Keratinocyte (primary cell): ENCODE measurements at regions not wholly inside any gene's neighbourhood (a gene's known extent, or its start where the extent isn't known, plus 50 kb on each side); places are given as distances from the start of the nearest gene placed in this dataset.

Experiments
- DNase-seq: peaks from one replicate; pipeline ENCODE4 v3.0.0-alpha.2; 2011; ENCODE audit warnings: low read depth, missing footprints, low spot score
- FAIRE-seq: peaks from 2 replicates; lab custom pipeline; 2011; peaks lifted over from hg19 to GRCh38; lab: Jason Lieb, UNC
- H2AFZ ChIP-seq: 2 replicates; pipeline ENCODE4 v1.6.0; 2012; ENCODE audit warnings: low read length, control low read depth, inconsistent platforms; ENCODE audit not compliant: control insufficient read depth
- H3K27ac ChIP-seq: 2 replicates; pipeline ENCODE4 v1.5.1; 2011; ENCODE audit warnings: low read length; ENCODE audit not compliant: control insufficient read depth, insufficient read depth
- H3K27me3 ChIP-seq: 3 replicates; pipeline ENCODE4 v1.6.0; 2011; ENCODE audit warnings: low read length; ENCODE audit not compliant: control insufficient read depth, insufficient read depth; ENCODE audit errors: extremely low read depth
- H3K36me3 ChIP-seq, 2 experiments: 2 replicates in 1 of 2; 3 replicates in 1 of 2; pipeline ENCODE4 v1.5.1; 2011; ENCODE audit warnings: low read length in 2 of 2, mild to moderate bottlenecking in 1 of 2; ENCODE audit not compliant: control insufficient read depth in 2 of 2, insufficient read depth in 2 of 2; ENCODE audit errors: extremely low read depth in 1 of 2
- H3K4me1 ChIP-seq: 3 replicates; pipeline ENCODE4 v1.5.1; 2011; ENCODE audit warnings: low read length; ENCODE audit not compliant: control insufficient read depth, insufficient read depth; ENCODE audit errors: extremely low read depth
- H3K4me2 ChIP-seq: 3 replicates; pipeline ENCODE4 v1.6.0; 2011; ENCODE audit warnings: low read depth, low read length; ENCODE audit not compliant: control insufficient read depth, insufficient read depth; ENCODE audit errors: extremely low read depth
- H3K4me3 ChIP-seq, 3 experiments: fragments of 200-600 bp in 1 of 3; sonication (generic) in 1 of 3; 2 replicates in 2 of 3; 3 replicates in 1 of 3; pipeline ENCODE4 v1.5.1; 2011 to 2016; ENCODE audit warnings: low read length in 3 of 3, mild to moderate bottlenecking in 3 of 3, control low read depth in 2 of 3, inconsistent platforms in 1 of 3, low read depth in 1 of 3, mixed read lengths in 1 of 3, mixed run types in 1 of 3, moderate library complexity in 1 of 3; ENCODE audit not compliant: control insufficient read depth in 2 of 3, insufficient read depth in 2 of 3; ENCODE audit errors: extremely low read depth in 1 of 3
- H3K79me2 ChIP-seq: 2 replicates; pipeline ENCODE4 v1.6.0; 2012; ENCODE audit warnings: low read length; ENCODE audit not compliant: control insufficient read depth, insufficient read depth
- H3K9ac ChIP-seq: 3 replicates; pipeline ENCODE4 v1.6.0; 2011; ENCODE audit warnings: low read length; ENCODE audit not compliant: control insufficient read depth, insufficient read depth; ENCODE audit errors: extremely low read depth
- H3K9me1 ChIP-seq: 3 replicates; pipeline ENCODE4 v1.6.0; 2011; ENCODE audit warnings: low read length; ENCODE audit not compliant: control insufficient read depth, insufficient read depth; ENCODE audit errors: extremely low read depth
- H3K9me3 ChIP-seq: 2 replicates; pipeline ENCODE4 v1.5.1; 2012; ENCODE audit warnings: low read depth, low read length; ENCODE audit not compliant: control insufficient read depth
- H4K20me1 ChIP-seq: 3 replicates; pipeline ENCODE4 v1.6.0; 2011; ENCODE audit warnings: low read length; ENCODE audit not compliant: control insufficient read depth, insufficient read depth; ENCODE audit errors: extremely low read depth
- CTCF ChIP-seq, 3 experiments: IDR thresholded peaks in 1 of 3; conservative IDR thresholded peaks in 1 of 3; optimal IDR thresholded peaks in 1 of 3; 2 replicates in 2 of 3; 3 replicates in 1 of 3; pipeline versions ENCODE3 to v1.5.1; 2011; ENCODE audit warnings: low read length in 3 of 3, mild to moderate bottlenecking in 3 of 3, moderate library complexity in 2 of 3, control low read depth in 1 of 3, inconsistent platforms in 1 of 3; ENCODE audit not compliant: insufficient read depth in 2 of 3; ENCODE audit errors: extremely low read depth in 1 of 3
- EZH2 ChIP-seq: IDR thresholded peaks from one replicate; pipeline ENCODE4 v1.6.1; 2012; ENCODE audit warnings: inconsistent platforms, mild to moderate bottlenecking, low read length, moderate library complexity
- dilution Hi-C: fragments of 300-500 bp; cut with MboI; formaldehyde crosslinking; loops from one replicate; pipeline ENCODE4 v1.7.0; 2020; ENCODE audit warnings: low sequenced_read_pairs; ENCODE audit not compliant: extremely low pct_ligation_motif_present

DNA sequence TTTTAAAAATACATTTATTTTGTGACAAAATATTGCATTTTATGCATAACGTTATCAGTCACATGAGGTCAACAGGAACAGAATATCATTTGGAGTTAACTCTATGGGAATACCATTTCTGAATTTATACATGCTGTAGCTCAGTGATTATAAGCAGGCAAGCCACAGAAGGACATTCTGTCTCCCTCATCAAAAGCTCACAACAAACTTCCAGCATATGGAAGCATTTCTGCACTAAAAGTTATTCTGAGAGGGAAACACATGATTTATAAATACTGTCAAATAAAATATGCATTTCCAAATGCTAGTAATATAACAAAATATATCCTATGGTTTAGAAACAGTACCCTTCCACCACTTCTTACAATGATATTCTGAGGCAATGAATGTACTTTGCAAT lies 854.1 kb upstream of the B3GALT2 start:
- H3K4me3 ChIP-seq: no peak overlapping the region
- no peak overlapping the region for H2AFZ ChIP-seq
- H3K4me2 ChIP-seq: no peak overlapping the region
- H3K9ac ChIP-seq: no peak overlapping the region
- H3K79me2 ChIP-seq: no peaks in the 10 kb centered on the region
- no peak for TF ChIP-seq CTCF (optimal IDR thresholded peaks at IDR 0.05 in 1 of 3, IDR thresholded peaks at IDR 0.05 in 1 of 3, conservative IDR thresholded peaks at IDR 0.05 in 1 of 3; ENCODE audit: extremely low read depth in 1 of 3, insufficient read depth in 2 of 3, low read length in 3 of 3)
- no peak for TF ChIP-seq EZH2
- no peaks in the 10 kb centered on the region for H4K20me1 ChIP-seq
- DNase-seq (no peak), FAIRE-seq (no peak)
- H3K27ac ChIP-seq: no peak overlapping the region
- no peaks in the 10 kb centered on the region for H3K36me3 ChIP-seq
- peaks cover 18% of the 10 kb centered on the region for H3K4me1 ChIP-seq
- H3K9me3 ChIP-seq: no peaks in the 10 kb centered on the region
- H3K9me1 ChIP-seq: no peaks in the 10 kb centered on the region
- dilution Hi-C loops: no loop called here
- no peaks in the 10 kb centered on the region for H3K27me3 ChIP-seq

GRCh38 chr1:194039578-194039977 lies 853.2 kb upstream of the B3GALT2 start:
- Histone ChIP-seq H3K9ac (no peak overlapping the region), H3K79me2 (no peaks in the 10 kb centered on the region), H3K4me1 (peaks cover 10% of the 10 kb centered on the region), H3K9me3 (no peaks in the 10 kb centered on the region), H4K20me1 (no peaks in the 10 kb centered on the region), H2AFZ (peak overlapping the region; percentile 65), H3K36me3 (no peaks in the 10 kb centered on the region), H3K4me3 (no peak overlapping the region), H3K9me1 (no peaks in the 10 kb centered on the region), H3K27me3 (no peaks in the 10 kb centered on the region), H3K27ac (no peak overlapping the region), H3K4me2 (peak overlapping the region; percentile 39)
- dilution Hi-C loops: no loop called here
- TF ChIP-seq EZH2 (no peak), CTCF (optimal IDR thresholded peaks at IDR 0.05 in 1 of 3, IDR thresholded peaks at IDR 0.05 in 1 of 3, conservative IDR thresholded peaks at IDR 0.05 in 1 of 3; ENCODE audit: extremely low read depth in 1 of 3, insufficient read depth in 2 of 3, low read length in 3 of 3) (no peak)
- FAIRE-seq: no peak
- no peak for DNase-seq
